ENCODE measurements at regions not wholly inside any gene's neighbourhood (a gene's known extent, or its start where the extent isn't known, plus 50 kb on each side); places are given as distances from the start of the nearest gene placed in this dataset.
"Not testable (repeated sequence)": the region's sequence is repeated elsewhere in the genome, so short reads cannot be mapped to it uniquely, and the experiment has no call there.

DNA sequence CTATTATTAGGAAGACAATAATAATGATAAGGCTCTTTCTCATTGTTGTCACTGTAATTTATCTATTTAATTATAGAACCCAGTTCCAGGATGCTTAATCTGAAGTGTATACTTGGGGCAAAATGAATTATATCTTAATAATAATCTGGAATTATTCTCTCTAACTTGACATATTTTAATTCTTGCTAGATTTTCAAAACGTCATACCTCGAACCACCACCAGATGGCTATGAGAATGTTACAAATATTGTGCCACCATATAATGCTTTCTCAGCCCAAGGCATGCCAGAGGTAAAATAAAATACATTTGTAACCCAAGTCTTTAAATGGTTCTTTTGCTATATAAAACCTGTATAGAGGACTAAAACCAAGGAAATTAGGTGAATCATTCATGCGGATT is 4849.3 kb upstream of the OR11H1 start:
- H4K20me1 ChIP-seq (ENCODE audit: insufficient read depth); H2AFZ ChIP-seq; H3K27ac ChIP-seq; H3K4me3 ChIP-seq; H3K4me2 ChIP-seq (ENCODE audit: unreplicated experiment); H3K9ac ChIP-seq; DNase-seq; H3K36me3 ChIP-seq (ENCODE audit: low read depth); H3K79me2 ChIP-seq (ENCODE audit: insufficient read depth); H3K4me1 ChIP-seq (ENCODE audit: insufficient read depth); H3K9me2 ChIP-seq (ENCODE audit: insufficient read depth); H3F3A ChIP-seq (ENCODE audit: insufficient read depth); H3K27me3 ChIP-seq (replicated peaks; ENCODE audit: insufficient read depth); H3K9me3 ChIP-seq (ENCODE audit: low read depth); in situ Hi-C loops (cut with MboI): not testable (repeated sequence)
- WGBS, 2 experiments (ENCODE audit: low coverage in 1 of 2, low lambda C conversion rate in 2 of 2, missing lambda C conversion rate in 2 of 2): 0 to 2% methylated on average over 3 of the region's 3 CpGs

DNA sequence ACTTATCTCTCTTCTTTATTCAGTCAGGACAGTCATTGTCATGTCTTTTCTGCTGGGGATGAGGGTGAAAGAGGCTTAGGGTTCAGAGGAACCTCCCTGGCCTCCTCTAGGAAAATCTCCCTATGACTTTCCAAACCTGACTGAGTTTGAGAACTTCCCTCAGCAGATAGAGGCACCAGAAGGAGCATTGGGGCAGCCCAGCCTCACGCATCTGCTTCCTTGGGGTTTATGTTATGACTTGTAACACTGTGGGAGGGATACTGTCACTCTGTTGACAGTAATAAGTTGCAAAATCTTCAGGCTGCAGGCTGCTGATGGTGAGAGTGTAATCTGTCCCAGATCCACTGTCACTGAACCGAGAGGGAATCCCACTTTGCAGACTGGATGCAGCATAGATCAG is 4842.6 kb upstream of the OR11H1 start:
- in situ Hi-C loops (cut with MboI); H3K27ac ChIP-seq; H3K9ac ChIP-seq; H3K4me2 ChIP-seq (ENCODE audit: unreplicated experiment); H3K27me3 ChIP-seq (replicated peaks; ENCODE audit: insufficient read depth); H3F3A ChIP-seq (ENCODE audit: insufficient read depth); H3K4me3 ChIP-seq; H4K20me1 ChIP-seq (ENCODE audit: insufficient read depth); H3K9me3 ChIP-seq (ENCODE audit: low read depth); H3K9me2 ChIP-seq (ENCODE audit: insufficient read depth); DNase-seq; H3K79me2 ChIP-seq (ENCODE audit: insufficient read depth); H2AFZ ChIP-seq; H3K36me3 ChIP-seq (ENCODE audit: low read depth); H3K4me1 ChIP-seq (ENCODE audit: insufficient read depth): not testable (repeated sequence)
- WGBS, 2 experiments (ENCODE audit: low coverage in 1 of 2, low lambda C conversion rate in 2 of 2, missing lambda C conversion rate in 2 of 2): 6 to 9% methylated on average over 1 to 2 of the region's 2 CpGs

DNA sequence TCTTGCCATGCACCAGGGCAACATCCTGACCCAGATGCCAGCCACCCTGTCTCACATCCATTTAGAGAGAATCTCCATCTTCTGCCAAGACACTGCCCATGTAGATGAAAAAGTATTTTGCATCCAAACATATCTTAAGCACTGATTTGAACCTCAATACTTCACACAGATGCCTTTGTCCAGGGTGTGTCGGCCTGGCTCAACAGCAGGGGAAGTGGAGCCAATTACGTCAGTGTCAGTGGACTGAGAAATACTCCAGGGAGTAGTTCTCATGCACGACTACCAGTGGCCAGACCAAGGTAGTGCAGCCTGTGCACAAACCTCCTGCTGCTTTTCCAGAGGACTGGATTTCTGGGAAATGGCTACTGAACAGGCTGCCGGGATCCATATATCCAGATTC is 4840.7 kb upstream of the OR11H1 start:
- H3K9me2 ChIP-seq (ENCODE audit: insufficient read depth); H3K36me3 ChIP-seq (ENCODE audit: low read depth); H3F3A ChIP-seq (ENCODE audit: insufficient read depth); H2AFZ ChIP-seq; H4K20me1 ChIP-seq (ENCODE audit: insufficient read depth); H3K27me3 ChIP-seq (replicated peaks; ENCODE audit: insufficient read depth); H3K9me3 ChIP-seq (ENCODE audit: low read depth); DNase-seq; H3K9ac ChIP-seq; H3K4me1 ChIP-seq (ENCODE audit: insufficient read depth); H3K79me2 ChIP-seq (ENCODE audit: insufficient read depth); H3K27ac ChIP-seq; in situ Hi-C loops (cut with MboI); H3K4me3 ChIP-seq; H3K4me2 ChIP-seq (ENCODE audit: unreplicated experiment): not testable (repeated sequence)
- WGBS, 2 experiments (ENCODE audit: low coverage in 1 of 2, low lambda C conversion rate in 2 of 2, missing lambda C conversion rate in 2 of 2): 16 to 17% methylated on average over 4 of the region's 4 CpGs

DNA sequence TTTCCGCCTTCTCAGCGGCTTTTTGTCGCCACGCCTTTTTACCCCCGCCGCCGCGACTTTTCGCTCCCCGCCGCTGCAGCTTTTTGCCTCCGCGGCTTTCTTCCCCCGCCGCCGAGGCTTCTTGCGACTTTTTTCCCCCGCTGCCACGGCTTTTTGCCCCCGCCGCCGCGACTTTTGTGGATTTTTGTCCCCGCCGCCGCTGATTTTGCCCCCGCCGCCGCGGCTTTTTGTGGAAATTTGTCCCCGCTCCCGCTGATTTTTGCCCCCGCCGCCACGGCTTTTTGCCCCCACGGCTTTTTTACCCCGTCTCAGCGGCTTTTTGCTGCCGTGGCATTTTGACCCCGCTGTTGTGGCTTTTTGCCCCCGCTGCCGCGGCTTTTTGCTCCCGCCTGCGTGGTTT is 4829.2 kb upstream of the OR11H1 start:
- in situ Hi-C loops (cut with MboI); H2AFZ ChIP-seq; H3K9ac ChIP-seq; H3K4me1 ChIP-seq (ENCODE audit: insufficient read depth); H3K36me3 ChIP-seq (ENCODE audit: low read depth); H3F3A ChIP-seq (ENCODE audit: insufficient read depth); H3K27me3 ChIP-seq (replicated peaks; ENCODE audit: insufficient read depth); H3K27ac ChIP-seq; DNase-seq; H3K9me3 ChIP-seq (ENCODE audit: low read depth); H3K4me2 ChIP-seq (ENCODE audit: unreplicated experiment); H3K4me3 ChIP-seq; H3K79me2 ChIP-seq (ENCODE audit: insufficient read depth); H3K9me2 ChIP-seq (ENCODE audit: insufficient read depth); H4K20me1 ChIP-seq (ENCODE audit: insufficient read depth): not testable (repeated sequence)
- WGBS, 2 experiments (ENCODE audit: low coverage in 1 of 2, low lambda C conversion rate in 2 of 2, missing lambda C conversion rate in 2 of 2): 74 to 87% methylated on average over 9 to 45 of the region's 45 CpGs

DNA sequence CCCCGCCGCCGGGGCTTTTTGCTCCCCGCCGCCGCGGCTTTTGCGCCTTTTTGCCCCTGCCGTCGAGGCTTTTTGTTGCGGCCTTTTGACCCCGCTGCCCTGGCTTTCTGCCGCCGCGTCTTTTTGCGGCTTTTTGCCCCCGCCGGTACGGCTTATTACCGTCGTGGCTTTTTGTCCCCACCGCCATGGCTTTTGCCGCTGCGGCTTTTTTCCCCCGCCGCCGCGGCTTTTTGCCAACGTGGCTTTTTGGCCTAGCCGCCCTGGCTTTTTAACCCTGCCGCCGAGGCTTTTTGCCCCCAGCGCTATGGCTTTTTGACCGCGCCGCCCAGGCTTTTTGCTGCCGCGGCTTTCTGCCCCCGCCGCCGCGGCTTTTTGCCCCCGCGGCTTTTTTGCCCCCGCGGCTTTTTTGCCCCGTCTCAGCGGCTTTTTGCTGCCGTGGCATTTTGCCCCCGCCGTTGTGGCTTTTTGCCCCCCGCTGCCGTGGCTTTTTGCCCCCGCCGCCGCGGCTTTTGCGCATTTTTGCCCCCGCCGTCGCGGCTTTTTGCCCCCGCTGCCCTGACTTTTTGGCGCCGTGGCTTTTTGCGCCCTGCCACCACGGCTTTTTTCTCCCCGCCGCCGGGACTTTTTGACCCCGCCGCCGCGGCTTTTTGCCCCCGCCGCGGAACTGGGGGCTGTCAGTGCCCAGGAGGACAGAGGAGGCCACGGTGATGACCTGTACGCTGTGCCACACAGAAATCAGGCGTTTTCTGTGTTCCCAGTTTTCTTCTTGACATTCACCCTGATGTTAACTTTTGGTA is 4828.5 kb upstream of the OR11H1 start:
- H2AFZ ChIP-seq; H3K9me3 ChIP-seq (ENCODE audit: low read depth); H3K4me2 ChIP-seq (ENCODE audit: unreplicated experiment); H3K9ac ChIP-seq; H3K4me3 ChIP-seq; H3K79me2 ChIP-seq (ENCODE audit: insufficient read depth); H4K20me1 ChIP-seq (ENCODE audit: insufficient read depth); H3F3A ChIP-seq (ENCODE audit: insufficient read depth); DNase-seq; in situ Hi-C loops (cut with MboI); H3K4me1 ChIP-seq (ENCODE audit: insufficient read depth); H3K9me2 ChIP-seq (ENCODE audit: insufficient read depth); H3K27ac ChIP-seq; H3K27me3 ChIP-seq (replicated peaks; ENCODE audit: insufficient read depth); H3K36me3 ChIP-seq (ENCODE audit: low read depth): not testable (repeated sequence)
- WGBS, 2 experiments (ENCODE audit: low coverage in 1 of 2, low lambda C conversion rate in 2 of 2, missing lambda C conversion rate in 2 of 2): 65 to 75% methylated on average over 33 to 74 of the region's 80 CpGs

DNA sequence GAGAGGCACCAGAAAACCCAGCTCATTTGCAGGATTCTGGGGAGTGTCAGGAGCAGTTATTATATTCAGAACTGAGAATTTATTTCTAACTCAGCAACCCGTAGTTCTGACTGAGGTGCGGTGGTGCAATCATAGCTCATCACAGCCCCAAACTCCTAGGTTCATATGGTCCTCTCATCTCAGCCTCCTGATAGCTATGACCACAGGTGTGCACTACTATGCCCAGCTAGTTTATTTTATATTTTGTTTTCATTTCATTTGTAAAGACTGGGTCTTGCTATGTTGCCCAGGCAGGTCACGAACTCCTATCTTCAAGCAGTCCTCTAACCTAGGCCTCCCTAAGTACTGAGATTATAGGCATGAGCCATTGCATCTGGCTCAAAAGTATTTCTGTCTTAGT is 4819.8 kb upstream of the OR11H1 start:
- H3K9ac ChIP-seq; in situ Hi-C loops (cut with MboI); H4K20me1 ChIP-seq (ENCODE audit: insufficient read depth); H2AFZ ChIP-seq; H3K9me2 ChIP-seq (ENCODE audit: insufficient read depth); H3K9me3 ChIP-seq (ENCODE audit: low read depth); H3K4me1 ChIP-seq (ENCODE audit: insufficient read depth); H3K36me3 ChIP-seq (ENCODE audit: low read depth); H3K4me3 ChIP-seq; H3K27me3 ChIP-seq (replicated peaks; ENCODE audit: insufficient read depth); H3F3A ChIP-seq (ENCODE audit: insufficient read depth); DNase-seq; H3K79me2 ChIP-seq (ENCODE audit: insufficient read depth); H3K4me2 ChIP-seq (ENCODE audit: unreplicated experiment); H3K27ac ChIP-seq: not testable (repeated sequence)
- WGBS, 2 experiments (ENCODE audit: low coverage in 1 of 2, low lambda C conversion rate in 2 of 2, missing lambda C conversion rate in 2 of 2): 30 to 44% methylated on average over 3 of the region's 3 CpGs

DNA sequence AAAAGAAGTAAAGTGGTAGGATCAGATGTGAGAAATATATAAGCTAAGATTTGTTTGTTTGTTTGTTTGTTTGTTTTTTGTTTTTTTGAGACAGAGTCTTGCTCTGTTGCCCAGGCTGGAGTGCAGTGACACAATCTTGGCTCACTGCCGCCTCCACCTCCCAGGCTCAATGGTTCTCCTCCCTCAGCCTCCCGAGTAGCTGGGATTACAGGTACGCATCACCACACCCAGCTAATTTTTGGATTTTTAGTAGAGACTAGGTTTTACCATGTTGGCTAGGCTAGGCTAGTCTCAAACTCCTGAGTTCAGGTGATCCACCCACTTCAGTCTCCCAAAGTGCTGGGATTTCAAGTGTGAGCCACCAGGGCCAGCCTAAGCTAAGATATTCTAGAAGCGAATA is 4817.1 kb upstream of the OR11H1 start:
- H3K36me3 ChIP-seq (ENCODE audit: low read depth); H3K9ac ChIP-seq; H2AFZ ChIP-seq; H3K4me2 ChIP-seq (ENCODE audit: unreplicated experiment); H3K9me2 ChIP-seq (ENCODE audit: insufficient read depth); H3K27ac ChIP-seq; in situ Hi-C loops (cut with MboI); H3K79me2 ChIP-seq (ENCODE audit: insufficient read depth); H3K4me1 ChIP-seq (ENCODE audit: insufficient read depth); H3K4me3 ChIP-seq; H3K9me3 ChIP-seq (ENCODE audit: low read depth); H4K20me1 ChIP-seq (ENCODE audit: insufficient read depth); DNase-seq; H3K27me3 ChIP-seq (replicated peaks; ENCODE audit: insufficient read depth); H3F3A ChIP-seq (ENCODE audit: insufficient read depth): not testable (repeated sequence)
- WGBS, 2 experiments (ENCODE audit: low coverage in 1 of 2, low lambda C conversion rate in 2 of 2, missing lambda C conversion rate in 2 of 2): 14% methylated on average over 4 of the region's 4 CpGs

DNA sequence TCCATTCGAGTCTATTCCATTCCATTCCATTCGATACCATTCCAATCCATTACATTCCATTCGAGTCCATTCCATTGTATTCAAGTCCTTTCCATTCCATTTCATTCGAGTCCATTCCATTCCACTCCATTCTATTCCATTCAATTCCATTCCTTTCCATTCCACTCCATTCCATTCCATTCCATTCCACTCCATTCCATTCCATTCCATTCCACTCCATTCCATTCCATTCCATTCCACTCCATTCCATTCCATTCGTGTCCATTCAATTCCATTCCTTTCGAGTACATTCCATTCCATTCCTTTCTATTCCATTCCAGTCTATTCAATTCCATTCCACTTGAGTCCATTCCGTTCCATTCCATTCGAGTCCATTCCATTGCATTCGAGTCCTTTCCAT is 4805.2 kb upstream of the OR11H1 start:
- H4K20me1 ChIP-seq (ENCODE audit: insufficient read depth); H3K36me3 ChIP-seq (ENCODE audit: low read depth); H3K79me2 ChIP-seq (ENCODE audit: insufficient read depth); H3K27ac ChIP-seq; H3K4me2 ChIP-seq (ENCODE audit: unreplicated experiment); H3K27me3 ChIP-seq (replicated peaks; ENCODE audit: insufficient read depth); H3K9ac ChIP-seq; H3K9me3 ChIP-seq (ENCODE audit: low read depth); H3K4me3 ChIP-seq; DNase-seq; in situ Hi-C loops (cut with MboI); H3K4me1 ChIP-seq (ENCODE audit: insufficient read depth); H2AFZ ChIP-seq; H3K9me2 ChIP-seq (ENCODE audit: insufficient read depth); H3F3A ChIP-seq (ENCODE audit: insufficient read depth): not testable (repeated sequence)
- 18 to 21% methylated on average over 9 of the region's 9 CpGs for WGBS, 2 experiments (ENCODE audit: low coverage in 1 of 2, low lambda C conversion rate in 2 of 2, missing lambda C conversion rate in 2 of 2)

All from GM23248 (cell line).